HEK293 (cell line): ENCODE measurements at regions not wholly inside any gene's neighbourhood (a gene's known extent, or its start where the extent isn't known, plus 50 kb on each side); places are given as distances from the start of the nearest gene placed in this dataset.

Experiments used
- ZNF146 ChIP-seq: fragments of 450-650 bp; formaldehyde crosslinking; IDR thresholded peaks from 2 replicates; pipeline ENCODE4 v1.5.1; 2016; ENCODE audit warnings: missing biosample characterization, missing genetic modification characterization
- ZNF174 ChIP-seq: fragments of 450-650 bp; formaldehyde crosslinking; IDR thresholded peaks from 2 replicates; pipeline ENCODE4 v1.5.0; 2017; ENCODE audit warnings: missing biosample characterization, mild to moderate bottlenecking, missing genetic modification characterization

DNA sequence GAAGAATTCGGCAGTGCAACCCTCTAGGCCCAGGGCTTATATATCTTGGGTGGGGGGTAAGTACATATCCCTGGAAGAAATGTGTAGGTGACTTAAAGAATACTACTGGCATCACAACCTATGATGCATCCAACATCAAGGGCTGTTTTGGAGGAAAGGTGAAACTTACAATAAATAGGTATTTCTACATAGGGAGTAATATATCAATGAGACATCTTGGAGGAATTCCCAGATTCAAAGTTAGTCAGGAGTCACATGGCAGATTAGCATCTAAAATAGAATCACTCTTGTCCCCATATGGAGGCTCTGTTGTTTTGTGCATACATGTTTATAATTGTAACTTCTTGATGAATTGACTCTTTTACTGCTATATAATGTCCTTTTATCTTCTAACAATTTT, 375.5 kb downstream of the PAX1 start:
- TF ChIP-seq ZNF174 (tag by site-specific recombination) (no peak), ZNF146 (no peak)
